ENCODE measurements at regions not wholly inside any gene's neighbourhood (a gene's known extent, or its start where the extent isn't known, plus 50 kb on each side); places are given as distances from the start of the nearest gene placed in this dataset.

GRCh38 chr20:22420116-22420598 lies 164.2 kb downstream of the FOXA2 start:
- H3K9me3 ChIP-seq (ENCODE audit: insufficient read depth, low read depth, low read length), result peaks cover 2% of the 10 kb centered on the region
- H4K20me1 ChIP-seq (ENCODE audit: insufficient read depth, low read length), result no peaks in the 10 kb centered on the region
- H3K79me2 ChIP-seq (ENCODE audit: insufficient read depth, low read length), result no peaks in the 10 kb centered on the region
- no peak for TF ChIP-seq EZH2 (IDR thresholded peaks at IDR 0.05; ENCODE audit: insufficient read depth, low read length)
- TF ChIP-seq CTCF (IDR thresholded peaks at IDR 0.05; ENCODE audit: insufficient read depth, low read depth, low read length), result no peak
- no peak for FAIRE-seq
- Mint-ChIP-seq H3K36me3 (ENCODE audit: low read depth, unreplicated experiment) (no peaks in the 10 kb centered on the region), H3K9me3 (ENCODE audit: unreplicated experiment) (peaks cover 2% of the 10 kb centered on the region), H3K27me3 (ENCODE audit: low read depth, unreplicated experiment) (peaks cover 15% of the 10 kb centered on the region), H3K4me1 (ENCODE audit: low read depth, unreplicated experiment) (peaks cover 2% of the 10 kb centered on the region), H3K4me3 (ENCODE audit: unreplicated experiment) (no peak overlapping the region), H3K27ac (ENCODE audit: unreplicated experiment) (no peak overlapping the region)
- H3K9ac ChIP-seq (ENCODE audit: low read length), result no peak overlapping the region
- H3K27ac ChIP-seq (ENCODE audit: low read depth, low read length), result no peak overlapping the region
- H2AFZ ChIP-seq (ENCODE audit: low read depth, low read length), result no peak overlapping the region
- H3K27me3 ChIP-seq (ENCODE audit: insufficient read depth, low read length), result no peaks in the 10 kb centered on the region
- no peak overlapping the region for H3K4me2 ChIP-seq (ENCODE audit: low read length)
- no peaks in the 10 kb centered on the region for H3K4me1 ChIP-seq (ENCODE audit: insufficient read depth, low read length)
- H3K36me3 ChIP-seq (ENCODE audit: insufficient read depth, low read length), result no peaks in the 10 kb centered on the region
- H3K4me3 ChIP-seq (ENCODE audit: insufficient read depth, low read depth, low read length), result no peak overlapping the region
- DNase-seq (ENCODE audit: low read depth), result no peak

- H3K27me3 Mint-ChIP-seq (ENCODE audit: low read depth, unreplicated experiment), result peaks cover 14% of the 10 kb centered on the region
- H3K4me1 ChIP-seq (ENCODE audit: insufficient read depth, low read length), result no peaks in the 10 kb centered on the region
- H3K4me3 Mint-ChIP-seq (ENCODE audit: unreplicated experiment), result no peak overlapping the region
- no peaks in the 10 kb centered on the region for H3K79me2 ChIP-seq (ENCODE audit: insufficient read depth, low read length)
- no peaks in the 10 kb centered on the region for H3K36me3 ChIP-seq (ENCODE audit: insufficient read depth, low read length)
- no peak overlapping the region for H3K27ac Mint-ChIP-seq (ENCODE audit: unreplicated experiment)
- no peak overlapping the region for H3K27ac ChIP-seq (ENCODE audit: low read depth, low read length)
- H3K9me3 Mint-ChIP-seq (ENCODE audit: unreplicated experiment), result peaks cover 2% of the 10 kb centered on the region
- no peaks in the 10 kb centered on the region for H4K20me1 ChIP-seq (ENCODE audit: insufficient read depth, low read length)
- FAIRE-seq (no peak), DNase-seq (ENCODE audit: low read depth) (no peak)
- TF ChIP-seq EZH2 (IDR thresholded peaks at IDR 0.05; ENCODE audit: insufficient read depth, low read length) (no peak), CTCF (IDR thresholded peaks at IDR 0.05; ENCODE audit: insufficient read depth, low read depth, low read length) (no peak)
- no peaks in the 10 kb centered on the region for H3K36me3 Mint-ChIP-seq (ENCODE audit: low read depth, unreplicated experiment)
- no peak overlapping the region for H3K9ac ChIP-seq (ENCODE audit: low read length)
- H2AFZ ChIP-seq (ENCODE audit: low read depth, low read length), result no peak overlapping the region
- H3K27me3 ChIP-seq (ENCODE audit: insufficient read depth, low read length), result no peaks in the 10 kb centered on the region
- H3K4me1 Mint-ChIP-seq (ENCODE audit: low read depth, unreplicated experiment), result no peaks in the 10 kb centered on the region
- no peak overlapping the region for H3K4me2 ChIP-seq (ENCODE audit: low read length)
- H3K9me3 ChIP-seq (ENCODE audit: insufficient read depth, low read depth, low read length), result peaks cover 2% of the 10 kb centered on the region
- H3K4me3 ChIP-seq (ENCODE audit: insufficient read depth, low read depth, low read length), result no peak overlapping the region
Measured at GRCh38 chr20:22418738-22419137, 165.6 kb downstream of the FOXA2 start.

GRCh38 chr20:22414305-22414742 lies 170.0 kb downstream of the FOXA2 start:
- Mint-ChIP-seq H3K27ac (ENCODE audit: unreplicated experiment) (no peak overlapping the region), H3K4me3 (ENCODE audit: unreplicated experiment) (no peak overlapping the region), H3K36me3 (ENCODE audit: low read depth, unreplicated experiment) (no peaks in the 10 kb centered on the region), H3K27me3 (ENCODE audit: low read depth, unreplicated experiment) (peaks cover 6% of the 10 kb centered on the region), H3K9me3 (ENCODE audit: unreplicated experiment) (peaks cover 2% of the 10 kb centered on the region), H3K4me1 (ENCODE audit: low read depth, unreplicated experiment) (peaks cover 8% of the 10 kb centered on the region)
- Histone ChIP-seq H3K4me1 (ENCODE audit: insufficient read depth, low read length) (no peaks in the 10 kb centered on the region), H3K36me3 (ENCODE audit: insufficient read depth, low read length) (no peaks in the 10 kb centered on the region), H3K9me3 (ENCODE audit: insufficient read depth, low read depth, low read length) (no peaks in the 10 kb centered on the region), H3K79me2 (ENCODE audit: insufficient read depth, low read length) (no peaks in the 10 kb centered on the region), H3K9ac (ENCODE audit: low read length) (no peak overlapping the region), H4K20me1 (ENCODE audit: insufficient read depth, low read length) (no peaks in the 10 kb centered on the region), H2AFZ (ENCODE audit: low read depth, low read length) (no peak overlapping the region), H3K4me2 (ENCODE audit: low read length) (no peak overlapping the region), H3K27ac (ENCODE audit: low read depth, low read length) (no peak overlapping the region), H3K27me3 (ENCODE audit: insufficient read depth, low read length) (no peaks in the 10 kb centered on the region), H3K4me3 (ENCODE audit: insufficient read depth, low read depth, low read length) (no peak overlapping the region)
- FAIRE-seq, result no peak
- no peak for DNase-seq (ENCODE audit: low read depth)
- TF ChIP-seq EZH2 (IDR thresholded peaks at IDR 0.05; ENCODE audit: insufficient read depth, low read length) (no peak), CTCF (IDR thresholded peaks at IDR 0.05; ENCODE audit: insufficient read depth, low read depth, low read length) (no peak)

Data from astrocyte (in vitro differentiated cells and primary cell).